ENCODE measurements at regions not wholly inside any gene's neighbourhood (a gene's known extent, or its start where the extent isn't known, plus 50 kb on each side); places are given as distances from the start of the nearest gene placed in this dataset.

- no peaks in the 10 kb centered on the region for H3K27me3 ChIP-seq
- TF ChIP-seq CTCF (IDR thresholded peaks at IDR 0.05) = no peak
- ATAC-seq (no peak), DNase-seq (no peak)
- no peaks in the 10 kb centered on the region for H3K36me3 ChIP-seq
- H3K4me1 ChIP-seq = no peaks in the 10 kb centered on the region
- no peak overlapping the region for H3K27ac ChIP-seq
- no peak overlapping the region for H3K4me3 ChIP-seq
- intact Hi-C loops (cut with DNase I) = no loop called here
- H3K9me3 ChIP-seq = no peaks in the 10 kb centered on the region
These were observed 156.1 kb upstream of the CTBP2 start for GRCh38 chr10:125316436-125316835.

- Histone ChIP-seq H3K4me1 (no peaks in the 10 kb centered on the region), H3K27me3 (no peaks in the 10 kb centered on the region), H3K4me3 (no peak overlapping the region), H3K9me3 (no peaks in the 10 kb centered on the region), H3K36me3 (no peaks in the 10 kb centered on the region), H3K27ac (no peak overlapping the region)
- no peak for TF ChIP-seq CTCF (IDR thresholded peaks at IDR 0.05)
- intact Hi-C loops (cut with DNase I) = no loop called here
- ATAC-seq (no peak), DNase-seq (no peak)
These were observed 140.6 kb upstream of the CTBP2 start for GRCh38 chr10:125300937-125301336.

GRCh38 chr10:125299461-125299860 lies 139.1 kb upstream of the CTBP2 start:
- ATAC-seq (no peak), DNase-seq (no peak)
- H3K9me3 ChIP-seq = no peaks in the 10 kb centered on the region
- H3K4me1 ChIP-seq = no peaks in the 10 kb centered on the region
- intact Hi-C loops (cut with DNase I) = no loop called here
- H3K4me3 ChIP-seq = no peak overlapping the region
- no peaks in the 10 kb centered on the region for H3K36me3 ChIP-seq
- no peak overlapping the region for H3K27ac ChIP-seq
- no peaks in the 10 kb centered on the region for H3K27me3 ChIP-seq
- no peak for TF ChIP-seq CTCF (IDR thresholded peaks at IDR 0.05)

- H3K4me1 ChIP-seq = no peaks in the 10 kb centered on the region
- intact Hi-C loops (cut with DNase I) = no loop called here
- no peak for TF ChIP-seq CTCF (IDR thresholded peaks at IDR 0.05)
- no peak overlapping the region for H3K4me3 ChIP-seq
- DNase-seq (no peak), ATAC-seq (no peak)
- no peaks in the 10 kb centered on the region for H3K36me3 ChIP-seq
- H3K9me3 ChIP-seq = no peaks in the 10 kb centered on the region
- H3K27ac ChIP-seq = no peak overlapping the region
- no peaks in the 10 kb centered on the region for H3K27me3 ChIP-seq
These were observed 136.2 kb upstream of the CTBP2 start for GRCh38 chr10:125296598-125296997.

GRCh38 chr10:125294109-125294508 lies 133.7 kb upstream of the CTBP2 start:
- no peak overlapping the region for H3K4me3 ChIP-seq
- no peaks in the 10 kb centered on the region for H3K4me1 ChIP-seq
- no peak overlapping the region for H3K27ac ChIP-seq
- no peaks in the 10 kb centered on the region for H3K36me3 ChIP-seq
- no peak for TF ChIP-seq CTCF (IDR thresholded peaks at IDR 0.05)
- H3K27me3 ChIP-seq = no peaks in the 10 kb centered on the region
- DNase-seq (no peak), ATAC-seq (no peak)
- intact Hi-C loops (cut with DNase I) = no loop called here
- no peaks in the 10 kb centered on the region for H3K9me3 ChIP-seq

GRCh38 chr10:125291836-125292235 lies 131.5 kb upstream of the CTBP2 start:
- Histone ChIP-seq H3K27me3 (peaks cover 3% of the 10 kb centered on the region), H3K4me1 (no peaks in the 10 kb centered on the region), H3K4me3 (no peak overlapping the region), H3K27ac (no peak overlapping the region), H3K9me3 (no peaks in the 10 kb centered on the region), H3K36me3 (no peaks in the 10 kb centered on the region)
- intact Hi-C loops (cut with DNase I) = no loop called here
- DNase-seq = no peak
- no peak for ATAC-seq
- TF ChIP-seq CTCF (IDR thresholded peaks at IDR 0.05) = no peak

Measured in upper lobe of right lung (tissue), 1 donor.